ENCODE measurements at regions not wholly inside any gene's neighbourhood (a gene's known extent, or its start where the extent isn't known, plus 50 kb on each side); places are given as distances from the start of the nearest gene placed in this dataset.
A peak's percentile ranks its signal among the peaks of the same experiment; 100 is the strongest.

- Histone ChIP-seq H3K4me2 (no peak overlapping the region), H3K27me3 (ENCODE audit: insufficient read depth, low read depth) (no peaks in the 10 kb centered on the region), H3K4me1 (ENCODE audit: low read depth, poor library complexity, severe bottlenecking) (peaks cover 45% of the 10 kb centered on the region), H3K36me3 (ENCODE audit: insufficient read depth) (no peaks in the 10 kb centered on the region), H2AFZ (ENCODE audit: low read depth) (no peak overlapping the region), H3K79me2 (ENCODE audit: insufficient read depth, low read depth) (no peaks in the 10 kb centered on the region), H3K27ac (no peak overlapping the region), H4K20me1 (ENCODE audit: insufficient read depth) (no peaks in the 10 kb centered on the region), H3K9ac (no peak overlapping the region), H3K4me3 (IDR thresholded peaks at IDR 0.05; ENCODE audit: insufficient read depth, low read depth, low read length) (no peak overlapping the region)
- TF ChIP-seq, protein P1, sequence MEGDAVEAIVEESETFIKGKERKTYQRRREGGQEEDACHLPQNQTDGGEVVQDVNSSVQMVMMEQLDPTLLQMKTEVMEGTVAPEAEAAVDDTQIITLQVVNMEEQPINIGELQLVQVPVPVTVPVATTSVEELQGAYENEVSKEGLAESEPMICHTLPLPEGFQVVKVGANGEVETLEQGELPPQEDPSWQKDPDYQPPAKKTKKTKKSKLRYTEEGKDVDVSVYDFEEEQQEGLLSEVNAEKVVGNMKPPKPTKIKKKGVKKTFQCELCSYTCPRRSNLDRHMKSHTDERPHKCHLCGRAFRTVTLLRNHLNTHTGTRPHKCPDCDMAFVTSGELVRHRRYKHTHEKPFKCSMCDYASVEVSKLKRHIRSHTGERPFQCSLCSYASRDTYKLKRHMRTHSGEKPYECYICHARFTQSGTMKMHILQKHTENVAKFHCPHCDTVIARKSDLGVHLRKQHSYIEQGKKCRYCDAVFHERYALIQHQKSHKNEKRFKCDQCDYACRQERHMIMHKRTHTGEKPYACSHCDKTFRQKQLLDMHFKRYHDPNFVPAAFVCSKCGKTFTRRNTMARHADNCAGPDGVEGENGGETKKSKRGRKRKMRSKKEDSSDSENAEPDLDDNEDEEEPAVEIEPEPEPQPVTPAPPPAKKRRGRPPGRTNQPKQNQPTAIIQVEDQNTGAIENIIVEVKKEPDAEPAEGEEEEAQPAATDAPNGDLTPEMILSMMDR (conservative IDR thresholded peaks at IDR 0.05; ENCODE audit: low read depth, low read length), result no peak
Observed at GRCh38 chr1:201711811-201712210, 117.1 kb upstream of the IPO9 start.

GRCh38 chr1:201712387-201713085, 116.4 kb upstream of the IPO9 start:
- no peaks in the 10 kb centered on the region for H3K79me2 ChIP-seq (ENCODE audit: insufficient read depth, low read depth)
- no peaks in the 10 kb centered on the region for H3K27me3 ChIP-seq (ENCODE audit: insufficient read depth, low read depth)
- peaks cover 45% of the 10 kb centered on the region for H3K4me1 ChIP-seq (ENCODE audit: low read depth, poor library complexity, severe bottlenecking)
- no peak overlapping the region for H3K4me2 ChIP-seq
- no peaks in the 10 kb centered on the region for H3K36me3 ChIP-seq (ENCODE audit: insufficient read depth)
- H2AFZ ChIP-seq (ENCODE audit: low read depth), result 0 out of 2 replicates have a peak overlapping the region, but pooled peaks have one; percentile 19
- no peak overlapping the region for H3K4me3 ChIP-seq (IDR thresholded peaks at IDR 0.05; ENCODE audit: insufficient read depth, low read depth, low read length)
- no peak overlapping the region for H3K27ac ChIP-seq
- no peak overlapping the region for H3K9ac ChIP-seq
- H4K20me1 ChIP-seq (ENCODE audit: insufficient read depth), result no peaks in the 10 kb centered on the region
- TF ChIP-seq, protein P1 (conservative IDR thresholded peaks at IDR 0.05; ENCODE audit: low read depth, low read length), result no peak

DNA sequence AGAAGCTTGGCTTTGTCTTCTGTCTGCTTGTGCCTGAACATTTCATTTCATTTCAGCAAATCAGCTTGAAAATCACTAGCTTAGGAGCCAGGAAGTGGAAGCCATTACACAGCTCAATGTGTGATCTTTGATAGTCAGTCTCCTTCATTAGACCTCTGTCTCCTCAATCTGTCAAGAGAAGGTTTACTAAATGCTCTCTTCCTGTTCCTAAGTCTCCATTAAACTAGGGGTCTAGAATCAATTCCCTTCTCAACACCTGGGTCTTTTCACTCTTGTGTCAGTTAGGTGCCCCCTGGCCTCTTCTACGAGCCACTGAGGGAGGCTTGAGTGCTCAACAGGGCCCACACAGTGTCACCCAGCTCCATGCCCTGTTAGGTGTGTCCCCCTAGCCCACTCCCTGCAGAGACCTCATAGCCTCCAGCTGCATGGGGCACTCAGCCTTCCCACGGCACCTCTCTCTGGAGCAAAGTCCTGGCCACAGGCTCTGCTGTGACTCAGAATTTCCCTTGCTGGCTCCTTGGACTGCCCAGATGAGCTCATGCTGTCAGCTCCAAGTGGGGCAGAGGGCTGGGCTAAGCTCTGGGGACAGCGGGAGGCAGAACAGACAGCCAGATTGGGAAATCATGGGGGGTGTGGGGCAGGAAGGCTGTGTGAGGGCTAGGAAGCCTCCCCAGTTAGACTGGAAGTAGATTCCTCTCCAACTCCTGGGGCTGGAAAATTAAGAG, 115.7 kb upstream of the IPO9 start:
- Histone ChIP-seq H3K4me3 (IDR thresholded peaks at IDR 0.05; ENCODE audit: insufficient read depth, low read depth, low read length) (no peak overlapping the region), H3K4me1 (ENCODE audit: low read depth, poor library complexity, severe bottlenecking) (peaks cover 37% of the 10 kb centered on the region), H3K4me2 (no peak overlapping the region), H3K27ac (no peak overlapping the region), H4K20me1 (ENCODE audit: insufficient read depth) (no peaks in the 10 kb centered on the region), H3K79me2 (ENCODE audit: insufficient read depth, low read depth) (no peaks in the 10 kb centered on the region), H3K9ac (no peak overlapping the region), H2AFZ (ENCODE audit: low read depth) (peak overlapping the region; percentile 19; the same call in 1 of the 2 replicates), H3K36me3 (ENCODE audit: insufficient read depth) (no peaks in the 10 kb centered on the region), H3K27me3 (ENCODE audit: insufficient read depth, low read depth) (no peaks in the 10 kb centered on the region)
- TF ChIP-seq, protein P1 (conservative IDR thresholded peaks at IDR 0.05; ENCODE audit: low read depth, low read length), result no peak

- Histone ChIP-seq H3K4me2 (no peak overlapping the region), H3K79me2 (ENCODE audit: insufficient read depth, low read depth) (no peaks in the 10 kb centered on the region), H3K4me3 (IDR thresholded peaks at IDR 0.05; ENCODE audit: insufficient read depth, low read depth, low read length) (no peak overlapping the region), H4K20me1 (ENCODE audit: insufficient read depth) (no peaks in the 10 kb centered on the region), H3K4me1 (ENCODE audit: low read depth, poor library complexity, severe bottlenecking) (peaks cover 25% of the 10 kb centered on the region), H3K36me3 (ENCODE audit: insufficient read depth) (no peaks in the 10 kb centered on the region), H3K27me3 (ENCODE audit: insufficient read depth, low read depth) (no peaks in the 10 kb centered on the region), H3K27ac (no peak overlapping the region), H2AFZ (ENCODE audit: low read depth) (no peak overlapping the region), H3K9ac (no peak overlapping the region)
- TF ChIP-seq, protein P1 (conservative IDR thresholded peaks at IDR 0.05; ENCODE audit: low read depth, low read length), result no peak
Observed at GRCh38 chr1:201714542-201715329, 114.2 kb upstream of the IPO9 start.
